ENCODE measurements at regions not wholly inside any gene's neighbourhood (a gene's known extent, or its start where the extent isn't known, plus 50 kb on each side); places are given as distances from the start of the nearest gene placed in this dataset.

DNA sequence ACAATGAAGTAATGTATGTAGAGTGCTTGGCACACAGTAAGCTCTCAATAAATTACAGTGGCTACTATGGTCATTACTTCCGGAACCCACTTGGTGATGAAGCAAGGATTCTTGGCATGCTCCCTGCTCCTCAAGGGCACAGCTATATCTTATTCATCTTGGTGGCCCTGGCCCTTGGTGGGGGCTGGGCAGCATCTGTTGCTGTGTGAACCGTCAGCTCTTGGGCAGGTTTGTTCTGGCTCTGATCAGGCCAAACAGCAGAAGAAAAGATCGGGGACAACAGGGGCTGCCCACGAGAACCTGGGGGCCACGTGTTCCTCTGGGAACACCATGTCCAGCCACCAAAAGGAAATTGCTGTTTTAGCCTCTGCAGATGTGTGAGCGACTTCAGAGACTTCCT is 136.9 kb upstream of the SYT13 start:
- Histone ChIP-seq H3K9me3 (ENCODE audit: low read depth) (no peaks in the 10 kb centered on the region), H3K9ac (no peak overlapping the region), H3K27me3 (no peaks in the 10 kb centered on the region), H3K4me2 (no peak overlapping the region), H4K20me1 (ENCODE audit: low read depth) (no peaks in the 10 kb centered on the region), H3K4me1 (peaks cover 10% of the 10 kb centered on the region), H2AFZ (replicated peaks) (no peak overlapping the region), H3K36me3 (no peaks in the 10 kb centered on the region), H3K27ac (no peak overlapping the region), H3F3A (ENCODE audit: low read depth) (no peaks in the 10 kb centered on the region), H3K4me3 (no peak overlapping the region), H3K79me2 (ENCODE audit: low read depth) (no peaks in the 10 kb centered on the region)
- TF ChIP-seq, protein P1, sequence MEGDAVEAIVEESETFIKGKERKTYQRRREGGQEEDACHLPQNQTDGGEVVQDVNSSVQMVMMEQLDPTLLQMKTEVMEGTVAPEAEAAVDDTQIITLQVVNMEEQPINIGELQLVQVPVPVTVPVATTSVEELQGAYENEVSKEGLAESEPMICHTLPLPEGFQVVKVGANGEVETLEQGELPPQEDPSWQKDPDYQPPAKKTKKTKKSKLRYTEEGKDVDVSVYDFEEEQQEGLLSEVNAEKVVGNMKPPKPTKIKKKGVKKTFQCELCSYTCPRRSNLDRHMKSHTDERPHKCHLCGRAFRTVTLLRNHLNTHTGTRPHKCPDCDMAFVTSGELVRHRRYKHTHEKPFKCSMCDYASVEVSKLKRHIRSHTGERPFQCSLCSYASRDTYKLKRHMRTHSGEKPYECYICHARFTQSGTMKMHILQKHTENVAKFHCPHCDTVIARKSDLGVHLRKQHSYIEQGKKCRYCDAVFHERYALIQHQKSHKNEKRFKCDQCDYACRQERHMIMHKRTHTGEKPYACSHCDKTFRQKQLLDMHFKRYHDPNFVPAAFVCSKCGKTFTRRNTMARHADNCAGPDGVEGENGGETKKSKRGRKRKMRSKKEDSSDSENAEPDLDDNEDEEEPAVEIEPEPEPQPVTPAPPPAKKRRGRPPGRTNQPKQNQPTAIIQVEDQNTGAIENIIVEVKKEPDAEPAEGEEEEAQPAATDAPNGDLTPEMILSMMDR (IDR thresholded peaks at IDR 0.05) = no peak
- TF ChIP-seq EZH2 (IDR thresholded peaks at IDR 0.05) = no peak
- TF ChIP-seq EZH2phosphoT487 (IDR thresholded peaks at IDR 0.05) = no peak
- peaks cover 1% of the 10 kb centered on the region for H3K36me3 Mint-ChIP-seq
- no peak overlapping the region for H3K27ac Mint-ChIP-seq
- peaks cover 24% of the 10 kb centered on the region for H3K4me1 Mint-ChIP-seq
- H3K9me3 Mint-ChIP-seq = peaks cover 6% of the 10 kb centered on the region
- no peak overlapping the region for H3K4me3 Mint-ChIP-seq
- peaks cover 7% of the 10 kb centered on the region for H3K27me3 Mint-ChIP-seq (ENCODE audit: insufficient read depth, low read depth)
- DNase-seq (ENCODE audit: low spot score) = no peak

- H2AFZ ChIP-seq (replicated peaks) = peak overlapping the region; percentile 5
- H3K36me3 Mint-ChIP-seq = peaks cover 1% of the 10 kb centered on the region
- H4K20me1 ChIP-seq (ENCODE audit: low read depth) = no peaks in the 10 kb centered on the region
- peaks cover 47% of the 10 kb centered on the region for H3K4me1 Mint-ChIP-seq
- peaks cover 6% of the 10 kb centered on the region for H3K9me3 Mint-ChIP-seq
- no peak overlapping the region for H3K9ac ChIP-seq
- H3K27ac ChIP-seq = peak overlapping the region; percentile 37
- no peak overlapping the region for H3K4me3 Mint-ChIP-seq
- peaks cover 11% of the 10 kb centered on the region for H3K27me3 Mint-ChIP-seq (ENCODE audit: insufficient read depth, low read depth)
- H3K27ac Mint-ChIP-seq = no peak overlapping the region
- H3K9me3 ChIP-seq (ENCODE audit: low read depth) = no peaks in the 10 kb centered on the region
- DNase-seq (ENCODE audit: low spot score) = peak; percentile 41
- H3K79me2 ChIP-seq (ENCODE audit: low read depth) = no peaks in the 10 kb centered on the region
- TF ChIP-seq EZH2phosphoT487 (IDR thresholded peaks at IDR 0.05) = no peak
- TF ChIP-seq EZH2 (IDR thresholded peaks at IDR 0.05) = no peak
- TF ChIP-seq, protein P1 (IDR thresholded peaks at IDR 0.05) = no peak
- no peak overlapping the region for H3K4me3 ChIP-seq
- H3K36me3 ChIP-seq = no peaks in the 10 kb centered on the region
- H3K4me1 ChIP-seq = peaks cover 56% of the 10 kb centered on the region
- H3F3A ChIP-seq (ENCODE audit: low read depth) = peaks cover 23% of the 10 kb centered on the region
- peaks cover 42% of the 10 kb centered on the region for H3K27me3 ChIP-seq
- H3K4me2 ChIP-seq = peak overlapping the region; percentile 45
These were observed 127.9 kb upstream of the SYT13 start for GRCh38 chr11:45414088-45414487.

DNA sequence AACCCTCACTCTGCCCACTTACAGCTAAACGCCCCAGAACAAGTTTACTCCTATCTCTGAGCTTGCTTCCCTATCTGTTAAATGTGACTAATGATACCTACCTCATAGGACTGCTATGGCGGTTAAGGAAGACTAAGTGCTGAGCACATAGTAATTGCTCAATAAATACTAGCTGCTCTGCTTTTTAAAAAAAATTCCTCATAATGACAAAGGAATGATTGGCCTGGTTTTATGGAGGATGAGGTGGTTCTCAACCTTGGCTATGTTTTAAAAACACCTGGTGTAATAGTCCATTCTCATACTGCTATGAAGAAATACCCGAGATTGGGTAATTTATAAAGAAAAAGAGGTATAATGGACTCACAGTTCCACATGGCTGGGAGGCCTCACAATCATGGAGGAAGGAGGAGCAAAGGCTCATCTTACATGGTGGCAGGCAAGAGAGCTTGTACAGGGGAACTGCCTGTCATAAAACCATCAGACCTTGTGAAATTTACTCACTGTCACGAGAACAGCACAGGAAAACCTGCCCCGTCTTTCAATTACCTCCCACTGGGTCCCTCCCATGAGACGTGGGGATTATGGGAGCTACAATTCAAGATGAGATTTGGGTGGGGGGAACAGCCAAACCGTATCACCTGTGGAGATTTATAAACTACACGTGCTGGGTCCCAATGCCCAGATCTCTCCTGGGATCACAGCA is 127.2 kb upstream of the SYT13 start:
- no peak overlapping the region for H2AFZ ChIP-seq (replicated peaks)
- no peak for DNase-seq (ENCODE audit: low spot score)
- TF ChIP-seq EZH2phosphoT487 (IDR thresholded peaks at IDR 0.05) (no peak), EZH2 (IDR thresholded peaks at IDR 0.05) (no peak)
- TF ChIP-seq, protein P1 (IDR thresholded peaks at IDR 0.05) = no peak
- no peaks in the 10 kb centered on the region for H3K9me3 ChIP-seq (ENCODE audit: low read depth)
- no peak overlapping the region for H3K27ac ChIP-seq
- peaks cover 23% of the 10 kb centered on the region for H3F3A ChIP-seq (ENCODE audit: low read depth)
- H4K20me1 ChIP-seq (ENCODE audit: low read depth) = no peaks in the 10 kb centered on the region
- H3K4me3 ChIP-seq = no peak overlapping the region
- no peak overlapping the region for H3K9ac ChIP-seq
- Mint-ChIP-seq H3K4me3 (no peak overlapping the region), H3K27ac (peak overlapping the region; percentile 26), H3K9me3 (peaks cover 2% of the 10 kb centered on the region), H3K36me3 (no peaks in the 10 kb centered on the region), H3K27me3 (ENCODE audit: insufficient read depth, low read depth) (peaks cover 15% of the 10 kb centered on the region), H3K4me1 (peaks cover 54% of the 10 kb centered on the region)
- H3K4me1 ChIP-seq = peaks cover 56% of the 10 kb centered on the region
- H3K36me3 ChIP-seq = no peaks in the 10 kb centered on the region
- H3K27me3 ChIP-seq = peaks cover 50% of the 10 kb centered on the region
- H3K79me2 ChIP-seq (ENCODE audit: low read depth) = no peaks in the 10 kb centered on the region
- no peak overlapping the region for H3K4me2 ChIP-seq

All from neural progenitor cell (in vitro differentiated cells).